ENCODE measurements at regions not wholly inside any gene's neighbourhood (a gene's known extent, or its start where the extent isn't known, plus 50 kb on each side); places are given as distances from the start of the nearest gene placed in this dataset.

DNA sequence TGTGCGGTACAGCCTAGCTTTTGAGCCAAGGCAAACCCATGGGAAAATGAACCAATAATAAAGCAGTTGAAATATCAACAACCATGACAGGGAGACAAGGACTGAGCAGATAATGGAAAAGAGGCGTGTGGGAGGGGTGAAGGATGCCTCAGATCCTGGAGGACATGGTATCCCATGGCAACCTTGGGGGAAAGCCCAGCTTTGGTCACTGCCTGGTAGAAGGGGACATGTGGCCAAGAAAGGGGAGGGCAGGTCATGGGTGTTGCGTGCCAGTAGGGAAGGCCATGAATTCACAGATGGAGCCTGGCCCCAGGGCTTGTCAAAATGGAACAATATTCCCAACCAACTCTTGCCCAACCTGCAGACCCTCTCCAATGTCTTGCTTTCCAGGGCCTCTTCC lies 140.5 kb upstream of the SMAD3 start:
- RAD21 ChIA-PET (ENCODE audit: low non-redundant PET in 1 of 2, low total read pairs in 2 of 2, uncharacterized antibody in 2 of 2, unreplicated experiment in 2 of 2) = no interaction called here
- CTCF ChIA-PET = no interaction called here
- H3K9ac ChIP-seq (ENCODE audit: low read length) = no peak overlapping the region
- H3K79me2 ChIP-seq (ENCODE audit: insufficient read depth, low read length) = no peaks in the 10 kb centered on the region
- ATAC-seq = no peak
- no peak overlapping the region for H3K4me3 ChIP-seq (replicated peaks in 1 of 2; ENCODE audit: low read depth in 1 of 2, low read length in 2 of 2)
- BruUV-seq (replicated peaks) = no TSS peak
- no peak for TF ChIP-seq FOSL1 (IDR thresholded peaks at IDR 0.05; ENCODE audit: low read depth)
- TF ChIP-seq ELF1 (IDR thresholded peaks at IDR 0.05; ENCODE audit: borderline replicate concordance, low read depth) = no peak
- TF ChIP-seq POLR2A (IDR thresholded peaks at IDR 0.05; ENCODE audit: borderline replicate concordance, extremely low read depth, insufficient read depth, insufficient read length) = no peak
- TF ChIP-seq SIN3A (IDR thresholded peaks at IDR 0.05; ENCODE audit: low read depth) = no peak
- TF ChIP-seq POLR2AphosphoS5 (IDR thresholded peaks at IDR 0.05; ENCODE audit: low read depth, low read length) = no peak
- TF ChIP-seq ATF3 (IDR thresholded peaks at IDR 0.05) = no peak
- TF ChIP-seq EGR1 (IDR thresholded peaks at IDR 0.05; ENCODE audit: low read depth) = no peak
- TF ChIP-seq YY1 (IDR thresholded peaks at IDR 0.05; ENCODE audit: extremely low read depth, insufficient replicate concordance, low read depth, low read length) = no peak
- TF ChIP-seq EZH2phosphoT487 (IDR thresholded peaks at IDR 0.05; ENCODE audit: borderline replicate concordance) = no peak
- no peak for TF ChIP-seq JUND (IDR thresholded peaks at IDR 0.05)
- TF ChIP-seq, protein P1, sequence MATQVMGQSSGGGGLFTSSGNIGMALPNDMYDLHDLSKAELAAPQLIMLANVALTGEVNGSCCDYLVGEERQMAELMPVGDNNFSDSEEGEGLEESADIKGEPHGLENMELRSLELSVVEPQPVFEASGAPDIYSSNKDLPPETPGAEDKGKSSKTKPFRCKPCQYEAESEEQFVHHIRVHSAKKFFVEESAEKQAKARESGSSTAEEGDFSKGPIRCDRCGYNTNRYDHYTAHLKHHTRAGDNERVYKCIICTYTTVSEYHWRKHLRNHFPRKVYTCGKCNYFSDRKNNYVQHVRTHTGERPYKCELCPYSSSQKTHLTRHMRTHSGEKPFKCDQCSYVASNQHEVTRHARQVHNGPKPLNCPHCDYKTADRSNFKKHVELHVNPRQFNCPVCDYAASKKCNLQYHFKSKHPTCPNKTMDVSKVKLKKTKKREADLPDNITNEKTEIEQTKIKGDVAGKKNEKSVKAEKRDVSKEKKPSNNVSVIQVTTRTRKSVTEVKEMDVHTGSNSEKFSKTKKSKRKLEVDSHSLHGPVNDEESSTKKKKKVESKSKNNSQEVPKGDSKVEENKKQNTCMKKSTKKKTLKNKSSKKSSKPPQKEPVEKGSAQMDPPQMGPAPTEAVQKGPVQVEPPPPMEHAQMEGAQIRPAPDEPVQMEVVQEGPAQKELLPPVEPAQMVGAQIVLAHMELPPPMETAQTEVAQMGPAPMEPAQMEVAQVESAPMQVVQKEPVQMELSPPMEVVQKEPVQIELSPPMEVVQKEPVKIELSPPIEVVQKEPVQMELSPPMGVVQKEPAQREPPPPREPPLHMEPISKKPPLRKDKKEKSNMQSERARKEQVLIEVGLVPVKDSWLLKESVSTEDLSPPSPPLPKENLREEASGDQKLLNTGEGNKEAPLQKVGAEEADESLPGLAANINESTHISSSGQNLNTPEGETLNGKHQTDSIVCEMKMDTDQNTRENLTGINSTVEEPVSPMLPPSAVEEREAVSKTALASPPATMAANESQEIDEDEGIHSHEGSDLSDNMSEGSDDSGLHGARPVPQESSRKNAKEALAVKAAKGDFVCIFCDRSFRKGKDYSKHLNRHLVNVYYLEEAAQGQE (IDR thresholded peaks at IDR 0.05; ENCODE audit: low read depth) = no peak
- no peak for TF ChIP-seq ZBTB33 (IDR thresholded peaks at IDR 0.05; ENCODE audit: extremely low read depth, insufficient replicate concordance, low read length)
- H2AFZ ChIP-seq (ENCODE audit: low read depth, low read length, poor library complexity, severe bottlenecking) = no peak overlapping the region
- intact Hi-C loops (cut with micrococcal nuclease) = no loop called here
- no peak overlapping the region for H3K4me2 ChIP-seq (ENCODE audit: low read length)
- H3K4me1 ChIP-seq (ENCODE audit: control insufficient read depth in 1 of 2, insufficient read depth in 2 of 2, low read length in 2 of 2) = peaks cover 0 to 11% of the 10 kb centered on the region in 2 experiments; a peak in 2 of 4 replicates
- DNase-seq (ENCODE audit: low read depth, low spot score) = no peak
- H3K36me3 ChIP-seq (ENCODE audit: control insufficient read depth in 1 of 2, insufficient read depth in 2 of 2, low read length in 2 of 2) = no peaks in the 10 kb centered on the region
- no peaks in the 10 kb centered on the region for H4K20me1 ChIP-seq (ENCODE audit: insufficient read depth)
- no peak overlapping the region for H3K27ac ChIP-seq (ENCODE audit: low read depth, low read length)
- H3K9me3 ChIP-seq (ENCODE audit: control insufficient read depth in 1 of 2, insufficient read depth in 1 of 2, low read depth in 1 of 2, low read length in 2 of 2) = no peaks in the 10 kb centered on the region
- H3K9me2 ChIP-seq (ENCODE audit: insufficient read depth) = no peaks in the 10 kb centered on the region
- POLR2A ChIA-PET = no interaction called here
- H3K27me3 ChIP-seq (ENCODE audit: insufficient read depth, low read length) = no peaks in the 10 kb centered on the region
